GM12864 (cell line): ENCODE measurements at regions not wholly inside any gene's neighbourhood (a gene's known extent, or its start where the extent isn't known, plus 50 kb on each side); places are given as distances from the start of the nearest gene placed in this dataset.

Experiments
- DNase-seq: peaks from one replicate; pipeline ENCODE4 v3.0.0-alpha.2; 2011; ENCODE audit warnings: low read depth
- H3K4me3 ChIP-seq: 2 replicates; pipeline ENCODE4 v1.5.1; 2011; ENCODE audit warnings: mild to moderate bottlenecking, low read depth, low read length, control low read depth
- TF ChIP-seq, protein P1 (sequence below): IDR thresholded peaks from 2 replicates; pipeline ENCODE4 v1.5.1; 2011; ENCODE audit warnings: low read depth, mild to moderate bottlenecking, moderate library complexity, low read length, control low read depth, inconsistent platforms; ENCODE audit errors: missing control alignments

DNA sequence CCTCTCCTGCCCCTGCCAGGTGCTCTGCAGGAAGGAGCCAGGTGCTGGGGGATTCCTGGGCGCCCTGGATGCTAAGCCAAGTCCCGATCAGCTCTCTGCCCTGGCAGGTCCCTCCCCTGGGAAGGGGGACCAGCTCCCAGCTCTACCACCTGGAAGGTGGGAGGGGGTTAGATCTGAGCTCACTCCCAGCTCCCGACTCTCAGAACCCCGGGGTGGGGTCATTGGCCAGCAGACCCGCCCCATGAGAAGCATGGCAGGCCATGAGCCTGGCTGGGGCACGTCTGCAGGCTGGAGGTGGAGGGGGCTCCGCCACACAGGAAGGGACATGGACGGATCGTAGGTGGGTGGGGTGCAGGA lies 83.4 kb upstream of the NKX1-1 start:
- no peak overlapping the region for H3K4me3 ChIP-seq
- DNase-seq, result no peak
- TF ChIP-seq, protein P1, sequence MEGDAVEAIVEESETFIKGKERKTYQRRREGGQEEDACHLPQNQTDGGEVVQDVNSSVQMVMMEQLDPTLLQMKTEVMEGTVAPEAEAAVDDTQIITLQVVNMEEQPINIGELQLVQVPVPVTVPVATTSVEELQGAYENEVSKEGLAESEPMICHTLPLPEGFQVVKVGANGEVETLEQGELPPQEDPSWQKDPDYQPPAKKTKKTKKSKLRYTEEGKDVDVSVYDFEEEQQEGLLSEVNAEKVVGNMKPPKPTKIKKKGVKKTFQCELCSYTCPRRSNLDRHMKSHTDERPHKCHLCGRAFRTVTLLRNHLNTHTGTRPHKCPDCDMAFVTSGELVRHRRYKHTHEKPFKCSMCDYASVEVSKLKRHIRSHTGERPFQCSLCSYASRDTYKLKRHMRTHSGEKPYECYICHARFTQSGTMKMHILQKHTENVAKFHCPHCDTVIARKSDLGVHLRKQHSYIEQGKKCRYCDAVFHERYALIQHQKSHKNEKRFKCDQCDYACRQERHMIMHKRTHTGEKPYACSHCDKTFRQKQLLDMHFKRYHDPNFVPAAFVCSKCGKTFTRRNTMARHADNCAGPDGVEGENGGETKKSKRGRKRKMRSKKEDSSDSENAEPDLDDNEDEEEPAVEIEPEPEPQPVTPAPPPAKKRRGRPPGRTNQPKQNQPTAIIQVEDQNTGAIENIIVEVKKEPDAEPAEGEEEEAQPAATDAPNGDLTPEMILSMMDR, result no peak

DNA sequence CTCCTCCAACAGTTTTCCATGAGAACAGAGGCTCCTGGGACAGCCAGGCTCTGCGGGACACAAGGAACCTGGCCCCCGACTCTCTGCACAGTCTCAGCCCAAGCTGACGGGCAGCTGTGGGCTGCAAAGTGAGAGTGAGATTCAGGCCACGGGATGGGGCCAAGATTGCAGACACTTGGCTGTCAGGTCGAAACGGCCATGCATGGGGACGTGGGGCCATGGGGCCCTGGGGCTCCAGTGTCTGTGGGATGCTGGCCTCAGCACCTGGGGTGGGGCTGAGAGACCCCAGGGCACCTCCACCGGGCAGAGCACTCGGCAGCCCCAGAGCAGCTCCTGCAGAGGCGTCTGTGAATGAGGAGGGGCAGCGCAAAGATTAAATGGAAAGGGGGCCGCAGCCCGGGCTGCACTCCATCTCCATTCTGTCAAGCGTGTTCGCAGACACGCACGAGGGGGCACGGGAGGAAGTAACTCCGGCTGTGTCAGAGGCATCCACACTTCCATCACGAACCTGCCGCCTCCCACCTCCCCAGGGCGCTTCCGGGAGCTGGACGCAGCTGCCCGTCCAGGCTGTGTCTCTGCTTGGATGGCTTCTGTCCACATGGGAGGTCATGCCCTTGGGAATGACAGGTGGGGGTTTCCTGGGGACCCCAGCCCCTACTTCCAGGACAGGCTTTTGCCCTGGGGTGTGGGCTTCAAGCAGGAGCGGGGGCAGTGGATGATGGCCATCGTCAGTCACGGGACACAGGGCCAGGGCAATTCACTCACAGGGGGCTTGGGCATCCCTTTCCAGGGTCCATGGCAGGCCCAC lies 82.8 kb upstream of the NKX1-1 start:
- H3K4me3 ChIP-seq, result no peak overlapping the region
- TF ChIP-seq, protein P1, result no peak
- no peak for DNase-seq

DNA sequence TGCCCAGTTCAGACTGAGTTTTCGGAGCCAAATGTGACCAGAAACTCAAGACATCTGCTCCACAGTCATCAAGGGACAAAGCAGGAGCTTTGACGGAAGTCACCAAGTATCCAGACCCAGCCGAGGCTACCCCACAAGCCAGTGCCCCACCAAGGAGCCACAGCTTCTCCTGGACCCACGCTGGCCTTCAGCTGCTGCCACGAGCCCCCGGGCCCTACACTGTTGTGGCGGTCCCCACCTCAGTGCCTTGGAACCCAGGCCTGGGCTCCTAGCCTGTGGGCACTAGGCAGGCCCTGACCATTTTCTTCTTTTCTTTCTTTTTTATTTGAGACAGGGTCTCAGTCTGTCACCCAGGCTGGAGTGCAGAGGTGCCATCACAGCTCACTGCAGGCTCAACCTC lies 82.1 kb upstream of the NKX1-1 start:
- H3K4me3 ChIP-seq, result no peak overlapping the region
- TF ChIP-seq, protein P1, result no peak
- DNase-seq, result no peak

DNA sequence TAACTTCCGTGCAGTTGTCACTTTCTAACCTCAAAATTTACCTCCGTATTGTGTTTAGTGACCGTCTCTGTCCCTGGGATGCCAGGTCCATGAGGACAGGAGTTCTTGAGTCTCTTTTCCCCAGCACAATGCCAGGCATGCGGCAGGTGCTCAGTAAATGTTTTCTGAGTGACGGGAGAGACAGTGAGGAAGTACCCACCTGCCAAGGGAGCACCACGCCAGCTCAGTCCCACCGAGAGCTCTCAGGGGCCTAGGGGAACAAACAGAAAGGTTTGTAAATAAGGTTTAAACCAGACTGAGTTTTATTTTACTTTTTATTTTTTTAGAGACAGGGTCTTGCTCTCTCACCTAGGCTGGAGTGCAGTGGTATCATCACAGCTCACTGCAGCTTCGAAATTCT lies 81.5 kb upstream of the NKX1-1 start:
- DNase-seq, result no peak
- no peak overlapping the region for H3K4me3 ChIP-seq
- TF ChIP-seq, protein P1, result no peak

DNA sequence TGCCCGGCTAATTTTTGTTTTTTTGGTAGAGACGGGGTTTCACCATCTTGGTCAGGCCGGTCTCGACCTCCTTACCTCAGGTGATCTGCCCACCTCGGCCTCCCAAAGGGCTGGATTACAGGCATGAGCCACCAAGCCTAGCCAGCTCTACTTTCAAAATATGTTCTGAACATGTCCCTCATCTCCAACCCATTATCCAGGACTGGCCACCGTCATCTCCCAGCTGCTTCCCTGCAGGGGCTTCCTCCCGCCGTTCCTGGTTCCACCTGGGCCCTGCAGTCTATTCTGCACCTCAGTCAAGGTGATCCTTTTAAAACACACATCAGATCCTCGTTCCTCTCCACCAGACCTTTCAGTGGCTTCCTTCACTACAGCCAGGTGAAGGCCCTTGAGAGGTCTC lies 80.9 kb upstream of the NKX1-1 start:
- DNase-seq, result no peak
- TF ChIP-seq, protein P1, result no peak
- H3K4me3 ChIP-seq, result no peak overlapping the region

DNA sequence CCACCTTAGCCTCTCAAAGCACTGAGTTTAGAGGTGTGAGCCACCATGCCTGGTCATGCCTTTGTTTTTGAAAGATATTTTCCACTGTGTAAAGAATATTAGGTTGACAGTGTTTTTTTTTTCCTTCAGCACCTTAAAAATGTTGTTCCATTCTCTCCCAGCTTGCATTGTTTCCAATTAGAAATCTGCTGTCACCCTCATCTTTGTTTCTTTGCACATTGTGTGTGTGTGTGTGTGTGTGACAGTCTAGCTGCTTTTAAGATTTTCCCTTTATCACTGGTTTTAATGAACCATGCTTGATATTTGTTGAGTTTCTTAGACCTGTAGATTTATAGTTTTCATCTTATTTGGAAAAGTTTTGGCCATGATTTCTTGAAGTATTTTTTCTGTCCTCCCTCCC lies 79.0 kb upstream of the NKX1-1 start:
- TF ChIP-seq, protein P1, result no peak
- no peak overlapping the region for H3K4me3 ChIP-seq
- no peak for DNase-seq

DNA sequence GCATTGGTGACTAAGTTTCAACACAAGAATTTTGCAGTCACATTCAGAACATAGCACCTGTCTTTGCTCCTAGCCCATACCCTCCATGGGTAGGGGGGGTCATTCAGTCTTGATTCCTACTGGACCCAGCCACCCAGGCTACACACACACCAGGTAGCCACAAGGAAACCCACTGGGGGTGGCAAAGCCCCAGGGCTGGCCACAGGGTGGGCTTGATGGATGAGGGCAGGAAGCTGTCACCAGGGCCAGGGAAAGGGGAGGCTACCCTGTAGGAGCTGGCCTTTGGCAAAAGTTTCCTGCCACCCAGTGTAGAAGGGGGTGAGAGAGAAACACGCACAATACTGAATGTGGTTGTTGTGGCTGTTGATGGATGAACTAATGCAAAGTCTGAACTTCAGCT lies 74.5 kb upstream of the NKX1-1 start:
- DNase-seq, result no peak
- TF ChIP-seq, protein P1, result no peak
- no peak overlapping the region for H3K4me3 ChIP-seq
